Ishikawa (cell line): ENCODE measurements at regions not wholly inside any gene's neighbourhood (a gene's known extent, or its start where the extent isn't known, plus 50 kb on each side); places are given as distances from the start of the nearest gene placed in this dataset.

Source experiments
- CEBPB ChIP-seq: IDR thresholded peaks from 2 replicates; pipeline ENCODE4 v1.6.1; 2012
- CREB1 ChIP-seq: IDR thresholded peaks from 2 replicates; pipeline ENCODE4 v1.6.1; 2012; ENCODE audit warnings: low read depth
- EGR1 ChIP-seq: IDR thresholded peaks from 2 replicates; pipeline ENCODE4 v1.6.1; 2012
- EP300 ChIP-seq: IDR thresholded peaks from 2 replicates; pipeline ENCODE4 v1.6.1; 2012; ENCODE audit warnings: borderline replicate concordance
- FOXM1 ChIP-seq: IDR thresholded peaks from 2 replicates; pipeline ENCODE4 v1.6.1; 2012; ENCODE audit warnings: low read depth, borderline replicate concordance
- MAX ChIP-seq: IDR thresholded peaks from 2 replicates; pipeline ENCODE4 v1.6.1; 2012
- NFIC ChIP-seq: IDR thresholded peaks from 2 replicates; pipeline ENCODE4 v1.6.1; 2012
- RAD21 ChIP-seq: IDR thresholded peaks from 2 replicates; pipeline ENCODE4 v1.6.1; 2012; ENCODE audit warnings: low read depth
- REST ChIP-seq: IDR thresholded peaks from 2 replicates; pipeline ENCODE4 v1.6.1; 2012; ENCODE audit warnings: low read depth, mild to moderate bottlenecking
- TAF1 ChIP-seq: IDR thresholded peaks from 2 replicates; pipeline ENCODE4 v1.6.1; 2012; ENCODE audit warnings: low read depth, mild to moderate bottlenecking
- TCF12 ChIP-seq: IDR thresholded peaks from 2 replicates; pipeline ENCODE4 v1.6.1; 2012; ENCODE audit warnings: low read depth
- TEAD4 ChIP-seq: IDR thresholded peaks from 2 replicates; pipeline ENCODE4 v1.6.1; 2012
- YY1 ChIP-seq: IDR thresholded peaks from 2 replicates; pipeline ENCODE4 v1.6.1; 2012; ENCODE audit warnings: low read depth

GRCh38 chr3:102580760-102581159, 145.9 kb downstream of the ZPLD1 start:
- TF ChIP-seq TAF1 (no peak), TCF12 (no peak), YY1 (no peak), CEBPB (no peak), RAD21 (no peak), MAX (no peak), EP300 (no peak), REST (no peak), CREB1 (no peak), FOXM1 (no peak), EGR1 (no peak), NFIC (no peak), TEAD4 (no peak)
